Vagina (tissue), 2 donors: ENCODE measurements at regions not wholly inside any gene's neighbourhood (a gene's known extent, or its start where the extent isn't known, plus 50 kb on each side); places are given as distances from the start of the nearest gene placed in this dataset.

Experiments used
- DNase-seq, 2 donors: peaks; one replicate each; pipeline ENCODE4 v3.0.0-alpha.2; 2017; ENCODE audit errors: extremely low spot score in 2 of 2
- H3K27ac ChIP-seq: fragments of 200-600 bp; sonication (generic); one replicate; pipeline ENCODE4 v1.5.1; 2019
- H3K27me3 ChIP-seq: fragments of 200-600 bp; sonication (generic); one replicate; pipeline ENCODE4 v1.5.1; 2019
- H3K36me3 ChIP-seq, 2 donors: fragments of 200-600 bp; sonication (generic); one replicate each; pipeline ENCODE4 v1.5.1; 2017 to 2019
- H3K4me1 ChIP-seq: fragments of 200-600 bp; sonication (generic); one replicate; pipeline ENCODE4 v1.5.1; 2019
- H3K4me3 ChIP-seq, 2 donors: fragments of 200-600 bp; sonication (generic); 1 replicate in 1 of 2; 2 replicates in 1 of 2; pipeline ENCODE4 v1.5.1; 2016 to 2019
- H3K9me3 ChIP-seq: fragments of 200-600 bp; sonication (generic); one replicate; pipeline ENCODE4 v1.5.1; 2019
- POLR2A ChIP-seq, 2 donors: fragments of 450-650 bp; IDR thresholded peaks; one replicate each; pipeline ENCODE4 v1.6.1; 2017; ENCODE audit warnings: antibody characterized with exemption in 2 of 2, mild to moderate bottlenecking in 2 of 2, moderate library complexity in 2 of 2
- POLR2AphosphoS5 ChIP-seq, 2 donors: sonication (generic); formaldehyde crosslinking; IDR thresholded peaks; one replicate each; pipeline ENCODE4 v1.9.0; 2017; ENCODE audit warnings: antibody characterized with exemption in 2 of 2, mild to moderate bottlenecking in 2 of 2, low read depth in 1 of 2; ENCODE audit not compliant: insufficient read depth in 1 of 2
- intact Hi-C: fragments of 100-400 bp; cut with DNase I; formaldehyde crosslinking; loops from one replicate; pipeline ENCODE4 v1.15.1; 2023
- TF ChIP-seq, protein P1 (sequence below), 3 experiments: fragments of 450-650 bp in 2 of 3; fragments of 200-600 bp in 1 of 3; sonication (generic) in 1 of 3; IDR thresholded peaks; one replicate each; pipeline ENCODE4 v1.5.1; 2017 to 2019; ENCODE audit warnings: antibody characterized with exemption in 3 of 3, mild to moderate bottlenecking in 2 of 3, moderate library complexity in 2 of 3

DNA sequence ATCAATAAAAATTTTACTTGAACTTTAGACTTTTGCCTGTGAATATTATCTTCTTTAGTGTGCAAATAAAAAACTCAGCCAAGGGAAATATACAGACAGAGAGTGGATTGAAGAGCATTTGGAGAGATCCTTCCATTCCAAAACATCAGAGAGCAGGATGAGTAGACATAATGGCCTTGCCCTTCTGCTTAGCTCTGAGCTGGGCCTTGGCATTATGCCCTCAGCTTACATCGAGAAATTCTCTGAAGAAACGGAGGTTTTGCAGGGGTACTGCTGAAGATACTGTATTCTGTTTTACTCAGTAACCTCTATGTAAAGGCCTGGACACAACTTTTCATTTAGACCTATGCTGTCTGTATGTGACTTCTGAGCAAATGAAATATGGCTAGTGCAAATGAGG is 317.4 kb downstream of the STIM2 start:
- H3K27me3 ChIP-seq = no peaks in the 10 kb centered on the region
- no peak for DNase-seq
- intact Hi-C loops = no loop called here
- no peaks in the 10 kb centered on the region for H3K9me3 ChIP-seq
- no peaks in the 10 kb centered on the region for H3K4me1 ChIP-seq
- H3K27ac ChIP-seq = no peak overlapping the region
- no peak overlapping the region for H3K4me3 ChIP-seq
- H3K36me3 ChIP-seq = no peaks in the 10 kb centered on the region
- TF ChIP-seq, protein P1, sequence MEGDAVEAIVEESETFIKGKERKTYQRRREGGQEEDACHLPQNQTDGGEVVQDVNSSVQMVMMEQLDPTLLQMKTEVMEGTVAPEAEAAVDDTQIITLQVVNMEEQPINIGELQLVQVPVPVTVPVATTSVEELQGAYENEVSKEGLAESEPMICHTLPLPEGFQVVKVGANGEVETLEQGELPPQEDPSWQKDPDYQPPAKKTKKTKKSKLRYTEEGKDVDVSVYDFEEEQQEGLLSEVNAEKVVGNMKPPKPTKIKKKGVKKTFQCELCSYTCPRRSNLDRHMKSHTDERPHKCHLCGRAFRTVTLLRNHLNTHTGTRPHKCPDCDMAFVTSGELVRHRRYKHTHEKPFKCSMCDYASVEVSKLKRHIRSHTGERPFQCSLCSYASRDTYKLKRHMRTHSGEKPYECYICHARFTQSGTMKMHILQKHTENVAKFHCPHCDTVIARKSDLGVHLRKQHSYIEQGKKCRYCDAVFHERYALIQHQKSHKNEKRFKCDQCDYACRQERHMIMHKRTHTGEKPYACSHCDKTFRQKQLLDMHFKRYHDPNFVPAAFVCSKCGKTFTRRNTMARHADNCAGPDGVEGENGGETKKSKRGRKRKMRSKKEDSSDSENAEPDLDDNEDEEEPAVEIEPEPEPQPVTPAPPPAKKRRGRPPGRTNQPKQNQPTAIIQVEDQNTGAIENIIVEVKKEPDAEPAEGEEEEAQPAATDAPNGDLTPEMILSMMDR (IDR thresholded peaks at IDR 0.05) = no peak
- TF ChIP-seq POLR2A (IDR thresholded peaks at IDR 0.05) (no peak), POLR2AphosphoS5 (IDR thresholded peaks at IDR 0.05; ENCODE audit: insufficient read depth in 1 of 2, low read depth in 1 of 2) (no peak)

DNA sequence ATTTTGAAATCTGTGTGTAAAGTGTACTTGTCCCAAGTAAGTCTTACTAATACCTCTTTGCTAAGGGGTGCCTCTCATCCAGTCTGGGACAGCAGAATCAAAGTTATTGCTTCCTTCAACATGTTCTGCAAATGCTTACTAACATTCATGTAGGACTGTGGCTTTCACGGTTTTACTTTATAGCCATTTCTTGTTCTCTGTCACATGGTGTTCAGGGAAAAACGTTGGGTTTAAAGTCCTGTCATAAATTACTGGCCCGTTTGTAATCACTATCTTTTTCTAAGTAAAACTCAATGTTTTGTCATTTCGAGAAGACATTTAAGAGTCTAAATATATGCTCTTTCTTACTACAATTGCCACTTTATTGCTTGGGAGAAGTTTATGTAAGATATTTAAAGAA is 321.1 kb downstream of the STIM2 start:
- Histone ChIP-seq H3K27ac (no peak overlapping the region), H3K9me3 (no peaks in the 10 kb centered on the region), H3K4me1 (no peaks in the 10 kb centered on the region), H3K4me3 (no peak overlapping the region), H3K27me3 (no peaks in the 10 kb centered on the region), H3K36me3 (no peaks in the 10 kb centered on the region)
- no peak for DNase-seq
- TF ChIP-seq POLR2A (IDR thresholded peaks at IDR 0.05) (no peak), POLR2AphosphoS5 (IDR thresholded peaks at IDR 0.05; ENCODE audit: insufficient read depth in 1 of 2, low read depth in 1 of 2) (no peak)
- TF ChIP-seq, protein P1 (IDR thresholded peaks at IDR 0.05) = no peak
- intact Hi-C loops = no loop called here

DNA sequence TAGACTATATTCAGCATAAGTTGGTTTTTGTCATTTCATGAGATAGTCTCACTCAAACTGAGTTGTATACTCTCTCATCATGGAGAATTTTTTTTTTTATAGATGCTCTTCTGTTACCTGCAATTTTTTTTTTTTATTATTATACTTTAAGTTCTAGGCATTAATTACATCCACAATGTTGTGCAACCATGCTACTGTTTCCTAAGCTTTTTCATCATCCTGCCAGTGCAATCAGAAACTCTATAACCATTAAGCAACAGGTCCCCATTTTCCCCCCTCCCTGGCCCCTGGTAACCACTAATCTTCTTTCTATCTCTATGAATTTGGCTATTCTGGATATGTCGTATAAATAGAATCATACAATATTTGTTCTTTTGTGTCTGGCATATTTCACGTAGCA is 321.6 kb downstream of the STIM2 start:
- intact Hi-C loops = no loop called here
- TF ChIP-seq, protein P1 (IDR thresholded peaks at IDR 0.05) = no peak
- TF ChIP-seq POLR2AphosphoS5 (IDR thresholded peaks at IDR 0.05; ENCODE audit: insufficient read depth in 1 of 2, low read depth in 1 of 2) (no peak), POLR2A (IDR thresholded peaks at IDR 0.05) (no peak)
- no peaks in the 10 kb centered on the region for H3K27me3 ChIP-seq

DNA sequence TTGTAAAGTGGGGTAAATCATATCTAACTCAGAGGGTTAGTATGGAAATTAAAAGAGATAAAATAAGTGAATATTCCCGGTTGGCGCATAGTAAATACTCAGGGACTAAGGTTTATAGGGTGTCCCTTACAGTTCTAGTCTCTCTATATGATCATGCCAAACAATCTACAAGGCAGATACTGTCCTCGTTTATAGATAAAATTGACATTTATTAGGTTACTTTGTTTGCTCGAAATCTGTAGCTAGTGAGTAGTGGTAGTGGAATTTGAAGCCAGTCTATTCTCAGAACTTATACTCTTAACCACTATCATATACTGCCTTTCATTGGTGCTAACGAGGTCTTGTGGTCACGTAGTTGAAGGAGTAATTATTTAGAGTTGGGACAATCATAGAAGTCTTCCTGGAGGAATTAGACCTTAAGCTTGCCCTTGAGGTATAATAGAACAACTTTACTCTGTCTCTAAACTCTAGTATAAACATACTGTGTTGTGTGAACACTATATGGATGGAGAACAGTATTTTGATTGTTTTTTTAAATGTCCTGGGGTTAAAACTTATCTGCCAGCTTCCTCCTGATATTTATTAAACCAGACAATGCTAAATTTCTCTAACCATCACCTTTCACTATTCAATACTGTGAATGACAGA is 324.0 kb downstream of the STIM2 start:
- intact Hi-C loops = no loop called here

More for the DNA sequence above, 321.6 kb downstream of the STIM2 start:
- Histone ChIP-seq H3K9me3 (no peaks in the 10 kb centered on the region), H3K4me1 (no peaks in the 10 kb centered on the region), H3K27ac (no peak overlapping the region), H3K36me3 (no peaks in the 10 kb centered on the region), H3K4me3 (no peak overlapping the region)
- DNase-seq = no peak

DNA sequence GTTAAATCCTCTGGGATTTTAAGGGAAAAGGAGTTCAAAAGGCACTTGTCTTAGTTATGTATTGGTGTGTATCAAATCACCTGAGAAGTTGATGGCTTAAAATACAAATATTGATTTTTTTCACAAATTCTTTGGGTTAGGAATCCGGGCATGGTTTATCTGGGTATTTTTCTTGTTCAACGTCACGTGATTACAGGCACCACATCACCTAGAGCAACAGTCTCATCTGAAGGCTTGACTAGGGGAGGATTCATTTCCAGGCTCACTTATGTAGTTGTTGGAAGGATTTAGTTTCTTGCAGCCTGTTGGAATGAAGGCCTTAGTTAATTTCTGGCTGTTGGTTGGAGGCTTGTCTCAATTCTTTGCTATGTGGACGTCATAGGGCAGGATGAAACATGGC is 326.1 kb downstream of the STIM2 start:
- intact Hi-C loops = no loop called here
- TF ChIP-seq, protein P1 (IDR thresholded peaks at IDR 0.05) = no peak
- TF ChIP-seq POLR2AphosphoS5 (IDR thresholded peaks at IDR 0.05; ENCODE audit: insufficient read depth in 1 of 2, low read depth in 1 of 2) = no peak
- TF ChIP-seq POLR2A (IDR thresholded peaks at IDR 0.05) = no peak
- H3K36me3 ChIP-seq = no peaks in the 10 kb centered on the region
- H3K4me3 ChIP-seq = no peak overlapping the region
- H3K9me3 ChIP-seq = no peaks in the 10 kb centered on the region
- no peak overlapping the region for H3K27ac ChIP-seq
- no peaks in the 10 kb centered on the region for H3K4me1 ChIP-seq
- H3K27me3 ChIP-seq = no peaks in the 10 kb centered on the region
- DNase-seq = no peak

More for the DNA sequence above, 324.0 kb downstream of the STIM2 start:
- no peak for TF ChIP-seq POLR2AphosphoS5 (IDR thresholded peaks at IDR 0.05; ENCODE audit: insufficient read depth in 1 of 2, low read depth in 1 of 2)
- TF ChIP-seq POLR2A (IDR thresholded peaks at IDR 0.05) = no peak
- Histone ChIP-seq H3K36me3 (no peaks in the 10 kb centered on the region), H3K4me3 (no peak overlapping the region), H3K4me1 (no peaks in the 10 kb centered on the region), H3K27me3 (no peaks in the 10 kb centered on the region), H3K9me3 (no peaks in the 10 kb centered on the region), H3K27ac (no peak overlapping the region)
- DNase-seq = no peak
